Neural crest cell (in vitro differentiated cells): ENCODE measurements at regions not wholly inside any gene's neighbourhood (a gene's known extent, or its start where the extent isn't known, plus 50 kb on each side); places are given as distances from the start of the nearest gene placed in this dataset.

ENCODE experiments used
- DNase-seq: peaks from one replicate; pipeline ENCODE4 v3.0.0; 2021; ENCODE audit warnings: low read depth, mixed read lengths, low spot score
- H3K27ac Mint-ChIP-seq: one replicate; pipeline ENCODE4 v1.8.0; 2021; ENCODE audit warnings: mild to moderate bottlenecking, mixed read lengths; ENCODE audit not compliant: unreplicated experiment
- H3K27me3 Mint-ChIP-seq: 2 replicates; pipeline ENCODE4 v1.8.0; 2021; ENCODE audit warnings: low read depth, mild to moderate bottlenecking, mixed read lengths
- H3K36me3 Mint-ChIP-seq: 2 replicates; pipeline ENCODE4 v1.8.0; 2021; ENCODE audit warnings: low read depth, mild to moderate bottlenecking, mixed read lengths
- H3K4me1 Mint-ChIP-seq: 2 replicates; pipeline ENCODE4 v1.8.0; 2021; ENCODE audit warnings: mixed read lengths
- H3K4me3 Mint-ChIP-seq: one replicate; pipeline ENCODE4 v1.8.0; 2021; ENCODE audit warnings: mild to moderate bottlenecking, mixed read lengths
- H3K9me3 Mint-ChIP-seq: 2 replicates; pipeline ENCODE4 v1.8.0; 2021; ENCODE audit warnings: mixed read lengths
- TF ChIP-seq, protein P1 (sequence below): fragments of 200-600 bp; sonication (generic); conservative IDR thresholded peaks from 2 replicates; pipeline ENCODE4 v1.5.0; 2021; ENCODE audit warnings: antibody characterized with exemption, mild to moderate bottlenecking

DNA sequence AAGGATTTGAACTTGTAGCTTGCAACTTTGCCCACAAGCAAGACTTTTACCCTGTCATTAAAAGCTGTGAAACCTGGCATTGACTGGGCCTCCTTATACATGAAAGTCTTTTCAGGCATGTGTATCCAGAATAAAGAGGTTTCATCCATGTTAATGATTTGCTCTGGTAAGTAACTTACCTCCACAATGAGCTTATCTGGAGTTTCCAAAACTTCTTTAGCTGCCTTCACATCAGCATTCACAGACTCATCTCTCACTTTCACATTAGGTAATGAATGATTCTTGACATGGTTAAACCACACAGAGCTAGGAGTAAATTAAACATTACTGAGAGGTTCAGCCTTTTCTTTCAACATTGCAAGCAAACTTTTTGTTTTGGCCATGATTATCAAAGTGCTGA lies 234.4 kb upstream of the CLEC14A start:
- no peak overlapping the region for H3K4me3 Mint-ChIP-seq

DNA sequence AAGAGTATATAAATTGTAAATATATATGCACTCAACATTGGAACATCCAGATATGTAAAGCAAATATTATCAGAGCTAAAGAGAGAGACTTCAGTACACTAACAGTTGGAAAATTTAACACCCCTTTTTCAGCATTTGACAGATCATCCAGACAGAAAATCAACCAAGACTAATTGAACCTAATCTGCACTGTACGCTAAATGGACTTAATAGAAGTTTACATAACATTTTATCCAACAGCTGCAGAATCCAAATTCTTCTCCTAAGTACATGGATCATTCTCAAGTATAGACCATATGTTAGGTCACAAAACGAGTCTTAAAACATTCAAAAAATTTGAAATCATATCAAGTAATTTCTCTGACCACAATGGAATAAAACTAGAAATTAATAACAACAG lies 229.1 kb upstream of the CLEC14A start:
- H3K27me3 Mint-ChIP-seq: no peaks in the 10 kb centered on the region
- H3K27ac Mint-ChIP-seq: no peak overlapping the region
- H3K4me3 Mint-ChIP-seq: no peak overlapping the region
- H3K9me3 Mint-ChIP-seq: peaks cover 4% of the 10 kb centered on the region
- no peak for DNase-seq
- H3K36me3 Mint-ChIP-seq: no peaks in the 10 kb centered on the region
- H3K4me1 Mint-ChIP-seq: no peaks in the 10 kb centered on the region
- TF ChIP-seq, protein P1, sequence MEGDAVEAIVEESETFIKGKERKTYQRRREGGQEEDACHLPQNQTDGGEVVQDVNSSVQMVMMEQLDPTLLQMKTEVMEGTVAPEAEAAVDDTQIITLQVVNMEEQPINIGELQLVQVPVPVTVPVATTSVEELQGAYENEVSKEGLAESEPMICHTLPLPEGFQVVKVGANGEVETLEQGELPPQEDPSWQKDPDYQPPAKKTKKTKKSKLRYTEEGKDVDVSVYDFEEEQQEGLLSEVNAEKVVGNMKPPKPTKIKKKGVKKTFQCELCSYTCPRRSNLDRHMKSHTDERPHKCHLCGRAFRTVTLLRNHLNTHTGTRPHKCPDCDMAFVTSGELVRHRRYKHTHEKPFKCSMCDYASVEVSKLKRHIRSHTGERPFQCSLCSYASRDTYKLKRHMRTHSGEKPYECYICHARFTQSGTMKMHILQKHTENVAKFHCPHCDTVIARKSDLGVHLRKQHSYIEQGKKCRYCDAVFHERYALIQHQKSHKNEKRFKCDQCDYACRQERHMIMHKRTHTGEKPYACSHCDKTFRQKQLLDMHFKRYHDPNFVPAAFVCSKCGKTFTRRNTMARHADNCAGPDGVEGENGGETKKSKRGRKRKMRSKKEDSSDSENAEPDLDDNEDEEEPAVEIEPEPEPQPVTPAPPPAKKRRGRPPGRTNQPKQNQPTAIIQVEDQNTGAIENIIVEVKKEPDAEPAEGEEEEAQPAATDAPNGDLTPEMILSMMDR: no peak

More for the DNA sequence above, 234.4 kb upstream of the CLEC14A start:
- H3K27me3 Mint-ChIP-seq: no peaks in the 10 kb centered on the region
- H3K27ac Mint-ChIP-seq: no peak overlapping the region
- TF ChIP-seq, protein P1: no peak
- H3K36me3 Mint-ChIP-seq: no peaks in the 10 kb centered on the region
- no peaks in the 10 kb centered on the region for H3K4me1 Mint-ChIP-seq
- no peak for DNase-seq
- H3K9me3 Mint-ChIP-seq: peaks cover 12% of the 10 kb centered on the region

DNA sequence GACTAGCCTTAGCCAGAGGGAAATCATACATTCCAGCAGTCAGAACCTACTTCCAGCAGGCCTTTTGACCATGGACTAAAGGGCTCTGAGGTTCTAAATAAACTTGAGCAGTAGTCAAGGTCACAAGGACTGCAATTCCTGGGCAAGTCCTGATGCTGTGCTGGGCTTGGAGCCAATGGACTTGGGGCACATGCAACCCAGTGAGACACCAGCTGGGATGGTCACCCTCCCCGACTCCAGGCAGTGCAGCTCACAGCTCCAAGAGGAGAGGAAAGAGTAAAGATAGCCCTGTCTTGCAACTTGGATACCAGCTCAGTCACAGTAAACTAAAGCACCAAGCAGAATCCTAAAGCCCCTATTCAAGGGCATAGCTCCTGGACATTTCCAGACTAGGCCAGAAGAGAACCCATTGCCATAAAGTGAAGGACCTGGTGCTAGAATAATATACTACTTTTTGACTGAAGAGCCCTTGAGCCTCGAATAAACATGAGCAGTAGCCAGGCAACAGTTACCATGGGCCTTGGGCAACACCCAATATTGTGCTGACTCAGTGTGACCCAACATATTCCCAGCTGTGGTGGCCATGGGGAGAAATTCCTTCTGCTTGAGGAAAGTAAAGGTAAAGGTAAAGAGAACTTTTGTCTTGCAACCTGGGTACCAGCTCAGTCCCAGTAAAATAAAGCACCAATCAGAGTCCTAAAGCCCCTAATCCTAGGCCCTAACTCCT lies 226.2 kb upstream of the CLEC14A start:
- no peaks in the 10 kb centered on the region for H3K4me1 Mint-ChIP-seq
- no peak overlapping the region for H3K4me3 Mint-ChIP-seq
- H3K27ac Mint-ChIP-seq: no peak overlapping the region
- TF ChIP-seq, protein P1: no peak
- no peak for DNase-seq
- H3K9me3 Mint-ChIP-seq: peaks cover 10% of the 10 kb centered on the region
- no peaks in the 10 kb centered on the region for H3K27me3 Mint-ChIP-seq
- peaks cover 5% of the 10 kb centered on the region for H3K36me3 Mint-ChIP-seq

DNA sequence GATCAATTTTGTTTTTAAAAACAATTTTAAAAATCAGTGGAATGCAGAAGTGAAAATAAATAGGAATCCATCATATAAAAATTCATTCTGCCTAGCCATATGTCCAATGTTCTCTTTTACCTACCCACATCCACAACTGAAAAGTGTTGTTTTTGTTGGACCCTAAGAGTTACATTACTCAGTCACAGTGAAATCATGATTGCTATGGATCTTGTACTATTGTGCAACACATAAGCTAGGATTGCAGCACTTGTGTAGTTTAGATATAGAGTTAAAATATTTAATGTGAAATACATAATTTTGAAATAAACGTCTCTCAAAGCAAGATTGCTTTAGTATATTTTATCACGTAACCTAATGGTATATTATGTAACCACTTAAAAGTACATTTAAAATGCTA lies 213.3 kb upstream of the CLEC14A start:
- H3K9me3 Mint-ChIP-seq: peaks cover 4% of the 10 kb centered on the region
- TF ChIP-seq, protein P1: no peak
- no peaks in the 10 kb centered on the region for H3K4me1 Mint-ChIP-seq
- DNase-seq: no peak
- no peak overlapping the region for H3K27ac Mint-ChIP-seq
- no peaks in the 10 kb centered on the region for H3K27me3 Mint-ChIP-seq
- no peaks in the 10 kb centered on the region for H3K36me3 Mint-ChIP-seq
- H3K4me3 Mint-ChIP-seq: no peak overlapping the region

DNA sequence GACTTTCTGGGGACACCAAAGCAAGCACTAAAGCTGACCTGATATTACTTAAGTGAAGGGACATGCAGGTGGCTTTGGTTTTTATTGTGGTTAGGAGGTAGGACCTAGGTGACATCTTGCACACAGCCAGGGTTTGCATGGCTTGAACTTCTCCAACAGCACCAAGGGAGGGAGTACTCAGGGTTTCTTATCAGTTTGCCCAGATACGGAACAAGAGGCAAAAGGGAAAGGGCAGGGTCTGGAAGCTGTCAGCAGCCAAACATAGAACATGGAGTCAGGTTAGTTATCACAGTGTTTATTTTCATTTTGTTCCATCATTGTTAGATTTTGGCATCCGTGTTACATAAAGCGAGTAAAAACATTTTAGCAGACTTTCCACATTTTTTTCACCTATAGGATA lies 186.3 kb upstream of the CLEC14A start:
- TF ChIP-seq, protein P1: no peak
- peaks cover 7% of the 10 kb centered on the region for H3K36me3 Mint-ChIP-seq

More for the DNA sequence above, 186.3 kb upstream of the CLEC14A start:
- Mint-ChIP-seq H3K27me3 (no peaks in the 10 kb centered on the region), H3K9me3 (peaks cover 20% of the 10 kb centered on the region), H3K4me3 (no peak overlapping the region), H3K4me1 (no peaks in the 10 kb centered on the region), H3K27ac (no peak overlapping the region)
- DNase-seq: no peak
